NCI-H187 treated with DMSO at 0.1 percent for 48 hours (cell line): ENCODE measurements at regions not wholly inside any gene's neighbourhood (a gene's known extent, or its start where the extent isn't known, plus 50 kb on each side); places are given as distances from the start of the nearest gene placed in this dataset.

Experiments
- DNase-seq: peaks from one replicate; lab custom pipeline; 2025; lab: John Stamatoyannopoulos, UW

DNA sequence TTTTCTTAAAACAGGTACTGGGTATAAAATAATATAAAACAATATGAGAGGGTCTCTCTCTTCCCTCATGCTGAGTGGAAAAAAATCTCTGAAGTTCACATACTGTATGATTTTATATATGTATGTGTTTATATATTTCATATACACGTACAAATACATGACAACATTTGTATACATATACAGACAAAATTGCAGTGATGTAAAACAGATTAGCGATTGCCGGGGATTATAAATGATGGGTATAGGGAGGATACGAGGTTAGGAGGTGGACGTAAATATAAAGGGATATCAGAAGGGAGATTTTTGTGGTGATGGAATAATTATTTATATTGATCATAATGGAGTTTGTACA is 194.8 kb upstream of the PRSS16 start:
- DNase-seq: no peak

DNA sequence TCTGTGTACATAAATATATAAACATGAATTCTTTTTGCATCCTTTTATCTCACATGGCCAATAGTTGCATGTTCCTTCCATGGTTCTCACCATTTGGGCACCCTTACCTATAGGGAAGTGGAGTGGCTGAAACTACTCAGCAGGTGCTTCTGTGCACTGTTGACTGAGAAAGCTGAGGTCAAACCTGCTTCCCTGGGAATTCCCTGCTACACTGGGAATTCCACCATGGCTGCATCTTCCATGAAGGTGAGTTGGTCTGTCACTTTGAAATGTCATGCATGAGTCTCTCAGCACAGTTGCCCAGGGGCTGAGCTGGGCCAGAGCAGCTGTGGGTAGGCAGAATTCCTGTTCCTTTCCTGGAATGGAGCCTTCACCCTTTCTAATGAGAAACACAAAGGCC is 193.8 kb upstream of the PRSS16 start:
- DNase-seq: no peak

DNA sequence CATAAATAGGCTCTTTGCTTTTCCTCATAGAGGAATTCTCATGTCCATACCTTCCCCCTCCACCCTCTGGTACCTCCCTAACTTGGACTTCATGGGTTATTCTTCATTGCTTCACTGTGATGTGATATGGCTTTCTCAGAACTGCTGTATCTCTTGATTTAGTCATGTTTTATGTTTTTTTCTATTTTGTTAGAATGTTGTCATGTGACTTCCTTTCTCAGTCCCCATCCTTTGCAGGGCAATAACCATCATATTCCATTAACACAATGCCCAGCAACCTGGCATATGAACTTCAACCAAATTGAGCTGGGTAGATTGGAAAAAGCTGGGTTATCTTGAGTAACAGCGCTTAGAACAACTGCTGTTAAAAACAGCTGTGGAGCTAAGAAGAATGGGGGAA is 190.9 kb upstream of the PRSS16 start:
- no peak for DNase-seq

DNA sequence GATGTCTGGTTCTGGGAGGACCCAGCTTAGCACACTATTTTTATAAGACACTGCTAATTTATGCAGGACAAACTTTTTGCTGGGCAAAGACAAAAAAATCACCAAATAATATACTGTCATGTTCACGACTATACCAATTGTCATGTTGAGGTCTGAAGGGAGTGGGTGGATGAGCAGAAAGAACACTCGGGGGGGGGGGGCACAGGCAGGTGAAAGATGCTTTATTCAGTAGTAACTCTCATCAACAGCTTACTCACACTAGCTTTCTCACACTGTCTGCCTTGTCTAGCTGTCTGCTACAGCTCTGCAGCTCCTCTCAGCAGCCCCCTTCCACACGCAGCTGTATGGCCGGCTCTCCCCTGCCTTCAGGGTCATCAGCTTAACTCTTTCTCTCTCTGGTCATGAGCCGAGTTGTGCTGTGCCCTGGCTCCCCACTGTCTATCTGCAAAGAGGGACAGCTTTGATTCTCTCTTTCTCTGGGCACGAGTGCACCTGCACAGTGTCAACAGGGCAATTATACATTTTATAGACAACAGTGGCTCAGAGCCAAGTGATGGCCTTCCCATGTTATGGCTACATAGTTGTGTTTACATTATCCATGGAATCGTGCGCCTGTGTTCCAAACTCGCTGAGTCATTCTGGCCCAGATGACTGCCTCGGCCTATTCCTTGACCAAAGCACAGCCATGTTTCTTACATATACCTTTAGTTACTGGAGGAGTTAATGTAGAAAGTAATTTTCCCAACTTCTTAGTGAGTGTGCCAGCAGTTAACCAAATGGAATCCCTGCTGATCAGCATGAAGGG is 187.7 kb upstream of the PRSS16 start:
- no peak for DNase-seq

DNA sequence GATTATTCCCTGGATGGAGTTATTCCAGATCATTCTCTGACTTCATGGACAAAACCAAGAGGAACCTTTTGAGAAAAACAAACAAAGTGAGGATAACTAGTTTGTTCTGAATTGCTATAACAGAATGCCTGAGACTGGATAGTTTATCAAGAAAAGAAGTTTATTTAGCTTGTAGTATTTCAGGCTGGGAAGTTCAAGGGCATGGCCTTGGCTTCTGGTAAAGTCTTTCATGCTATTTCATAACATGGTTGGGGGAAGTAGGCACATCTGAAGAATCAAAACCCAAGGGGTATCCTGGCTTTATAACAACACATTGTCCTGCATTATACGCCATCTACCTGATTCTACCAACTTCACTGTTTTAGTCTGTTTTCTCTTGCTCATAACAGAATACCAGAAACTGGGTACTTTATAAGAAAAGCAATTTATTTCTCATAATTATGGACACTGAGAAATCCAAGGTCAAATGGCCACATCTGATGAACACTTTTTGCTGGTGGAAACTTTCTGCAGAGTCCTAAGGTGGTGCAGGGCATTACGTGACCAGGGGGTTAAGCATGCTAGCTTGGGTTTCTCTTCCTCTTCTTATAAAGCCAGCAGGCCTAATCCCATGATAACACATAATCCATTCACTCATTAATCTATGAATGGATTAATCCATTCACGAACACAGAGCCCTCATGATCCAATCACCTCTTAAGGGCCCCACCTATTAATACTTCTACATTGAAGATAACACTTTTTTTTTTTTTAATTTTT is 186.1 kb upstream of the PRSS16 start:
- no peak for DNase-seq

DNA sequence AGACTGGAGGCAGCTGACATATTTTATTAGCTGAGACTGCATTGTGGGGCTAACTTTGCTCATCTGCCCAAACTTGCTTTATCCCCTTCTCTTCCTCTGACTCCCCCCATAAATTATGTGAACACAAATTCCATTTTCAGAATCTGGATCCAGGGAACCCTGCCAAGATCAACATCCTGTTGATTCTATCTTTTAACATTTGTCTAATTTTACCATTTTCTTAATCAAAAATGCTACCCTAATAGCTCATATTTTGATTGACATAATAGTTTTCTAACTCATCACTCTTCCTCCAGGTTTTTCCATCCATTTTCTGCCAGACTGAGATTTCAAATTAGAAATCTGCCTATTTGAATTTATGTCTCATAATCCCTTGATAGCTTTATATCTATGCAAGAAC is 184.7 kb upstream of the PRSS16 start:
- DNase-seq: no peak

DNA sequence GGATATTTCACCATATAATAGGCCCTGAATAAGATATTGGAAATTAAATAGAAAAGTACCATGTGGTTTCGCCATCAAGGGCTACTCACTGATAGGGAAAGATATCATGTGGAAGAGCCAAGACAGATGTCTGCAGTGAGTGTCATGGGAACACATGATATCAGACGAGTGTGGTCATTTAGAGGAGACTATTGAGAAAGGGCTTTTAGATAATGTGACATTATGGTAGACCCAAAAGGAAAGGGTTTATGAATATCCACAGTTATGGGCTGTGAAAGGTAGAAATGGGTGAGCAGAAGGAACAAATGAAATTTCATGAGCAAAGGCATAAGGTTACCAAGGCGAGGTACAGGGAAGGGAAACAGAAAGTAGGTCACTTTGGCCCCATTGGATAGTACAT is 182.3 kb upstream of the PRSS16 start:
- no peak for DNase-seq

DNA sequence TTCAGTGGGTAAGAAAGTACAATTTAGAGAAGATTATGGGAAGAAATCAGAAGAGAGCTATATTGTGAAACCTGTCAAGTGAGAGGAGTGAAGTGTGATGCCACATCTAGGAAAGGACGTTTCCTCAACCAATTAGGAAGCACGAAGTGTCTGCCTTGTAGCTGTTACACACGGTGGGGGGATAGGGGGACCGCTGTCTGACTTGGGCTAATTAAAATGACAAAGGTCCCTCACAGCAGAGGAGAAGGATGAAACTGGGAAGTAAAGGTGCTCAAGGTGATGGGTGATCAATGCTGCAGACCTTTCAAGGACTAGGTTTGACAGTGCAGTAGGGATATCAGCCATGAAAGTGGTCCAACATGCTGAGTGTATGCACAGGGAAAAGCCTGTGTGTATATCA is 181.1 kb upstream of the PRSS16 start:
- DNase-seq: no peak

DNA sequence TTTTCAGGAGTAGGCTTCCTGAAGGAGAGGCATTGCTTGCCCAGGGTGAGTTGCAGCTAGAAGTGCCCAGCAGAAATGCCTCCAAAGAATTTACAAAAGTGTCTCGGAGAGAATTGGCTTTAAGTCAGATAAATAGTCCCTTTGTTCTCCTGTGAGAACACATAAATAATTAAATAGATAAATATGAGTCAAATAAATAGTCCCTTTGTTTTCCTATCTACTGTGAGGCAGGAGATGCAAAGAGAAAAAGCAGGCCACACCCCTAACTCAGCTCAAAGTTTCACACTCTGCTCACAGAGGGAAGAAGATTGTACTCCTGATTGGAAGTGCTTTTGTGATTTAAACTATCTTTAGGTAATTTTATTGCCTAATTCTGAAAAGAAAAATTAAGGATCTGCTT is 180.7 kb upstream of the PRSS16 start:
- DNase-seq: no peak

DNA sequence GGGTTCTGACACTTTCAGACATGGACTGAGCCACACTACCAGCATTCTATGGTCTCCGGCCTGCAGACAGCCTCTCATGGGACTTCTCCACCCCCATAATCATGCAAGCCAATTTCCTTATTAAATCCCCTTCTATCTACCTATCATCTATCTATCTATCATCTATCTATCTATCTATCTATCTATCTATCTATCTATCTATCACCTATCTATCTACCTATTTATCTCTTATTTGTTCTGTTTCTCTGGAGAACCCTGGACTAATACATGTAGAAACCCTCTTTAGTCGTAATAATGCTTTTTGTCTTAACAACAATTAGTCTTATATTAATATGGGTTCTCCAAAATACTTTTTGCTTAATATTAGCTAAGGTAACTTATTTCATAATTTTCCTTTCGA is 174.1 kb upstream of the PRSS16 start:
- no peak for DNase-seq

DNA sequence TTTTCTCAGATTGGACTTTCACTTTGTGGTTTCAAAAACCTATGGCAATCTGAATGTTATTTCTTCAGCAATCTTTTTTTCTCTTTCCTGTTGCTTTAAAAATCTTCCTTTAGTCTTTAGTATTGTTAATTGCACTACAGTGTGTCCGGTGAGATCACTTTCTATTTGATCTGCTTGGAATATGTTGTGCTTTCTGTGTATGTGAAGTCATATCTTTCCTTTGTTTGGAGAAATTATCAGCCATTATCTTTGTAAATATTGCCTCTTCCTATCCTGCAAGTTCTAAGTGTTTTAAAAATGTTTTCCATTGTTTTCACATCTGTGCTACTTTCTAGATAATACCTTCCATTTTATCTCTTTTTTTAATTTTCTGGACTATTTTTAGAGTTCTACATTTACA is 171.4 kb upstream of the PRSS16 start:
- DNase-seq: no peak

DNA sequence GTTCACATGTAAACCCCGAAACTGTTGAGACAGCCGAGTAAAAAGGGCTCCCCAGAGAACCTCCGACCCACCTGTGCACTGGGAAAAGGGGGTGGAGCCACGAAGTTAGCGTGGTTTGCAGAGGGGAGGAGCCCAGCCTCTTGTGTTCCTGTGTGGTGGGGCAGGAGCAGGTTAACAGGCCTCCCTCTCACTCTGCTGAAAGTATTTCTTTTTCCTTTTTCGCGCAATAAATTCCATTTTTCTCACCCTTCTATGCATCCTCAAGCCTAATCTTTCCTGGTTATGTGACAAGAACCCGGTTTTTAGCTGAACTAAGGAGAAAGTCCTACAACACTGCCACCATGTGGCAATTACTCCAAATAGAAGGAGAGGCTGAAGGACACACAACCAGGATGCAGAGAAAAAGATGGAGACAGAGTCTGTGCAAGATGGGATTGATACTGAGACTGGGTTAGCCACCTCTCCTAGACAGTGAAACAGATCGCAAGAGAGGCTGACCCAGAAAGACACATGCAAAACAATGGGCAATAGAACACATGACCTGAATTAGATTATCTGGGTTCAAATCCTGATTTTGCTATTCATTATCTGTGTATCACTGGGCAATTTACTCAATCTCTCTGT is 168.7 kb upstream of the PRSS16 start:
- DNase-seq: no peak

DNA sequence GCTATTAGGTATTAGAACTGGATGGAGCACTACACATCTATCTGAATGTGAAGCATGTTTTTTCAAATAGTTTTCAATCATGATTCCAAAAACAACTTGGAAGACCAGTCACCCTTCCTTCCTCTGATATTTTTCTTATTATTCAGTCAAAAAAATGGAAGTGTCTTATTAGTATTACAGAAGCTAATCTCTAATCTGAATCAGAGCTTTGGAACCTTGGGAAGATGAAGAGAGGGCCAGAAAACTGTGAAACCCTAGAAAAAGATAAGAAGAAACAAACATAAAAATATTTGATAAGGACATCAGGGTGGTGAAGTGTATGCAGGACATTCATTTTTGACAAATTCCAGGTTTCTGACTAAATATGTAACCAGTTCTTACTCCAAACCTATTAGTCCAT is 166.3 kb upstream of the PRSS16 start:
- DNase-seq: no peak

DNA sequence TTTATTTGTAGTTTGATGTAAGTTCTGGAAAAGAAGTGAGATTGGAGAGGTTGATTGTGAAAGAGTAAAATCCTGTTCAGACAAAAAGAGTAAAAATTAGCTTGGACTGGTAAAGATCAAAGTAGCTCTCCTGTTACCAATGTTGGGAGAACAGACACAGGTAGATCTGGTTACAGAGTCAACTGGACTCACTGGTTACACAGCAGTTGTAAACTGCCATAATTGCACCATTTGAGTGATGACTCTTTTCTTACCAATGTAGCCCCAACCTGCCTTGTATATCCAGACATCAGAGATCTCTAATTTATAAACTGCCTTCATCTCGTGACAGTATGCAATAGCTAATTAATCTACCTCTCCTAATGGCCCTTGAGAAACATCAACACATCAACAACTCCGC is 165.6 kb upstream of the PRSS16 start:
- no peak for DNase-seq

DNA sequence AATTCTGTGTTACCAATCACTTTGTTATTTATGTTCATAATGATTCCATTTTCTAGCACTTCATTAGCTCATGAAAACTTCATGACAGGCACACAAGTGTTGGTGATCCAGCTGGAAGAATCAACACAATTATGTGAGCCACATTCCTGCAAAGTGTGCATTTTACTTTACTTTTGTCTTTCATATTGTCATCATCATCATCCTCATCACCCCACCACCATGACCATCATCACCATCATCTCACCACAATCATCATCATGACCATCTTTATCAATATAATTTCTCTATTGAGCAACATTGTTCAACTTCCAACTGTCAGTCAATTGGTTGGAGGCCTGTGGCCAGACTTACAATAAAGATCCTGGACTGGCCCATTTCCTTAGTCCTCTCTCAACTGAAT is 159.4 kb upstream of the PRSS16 start:
- no peak for DNase-seq

DNA sequence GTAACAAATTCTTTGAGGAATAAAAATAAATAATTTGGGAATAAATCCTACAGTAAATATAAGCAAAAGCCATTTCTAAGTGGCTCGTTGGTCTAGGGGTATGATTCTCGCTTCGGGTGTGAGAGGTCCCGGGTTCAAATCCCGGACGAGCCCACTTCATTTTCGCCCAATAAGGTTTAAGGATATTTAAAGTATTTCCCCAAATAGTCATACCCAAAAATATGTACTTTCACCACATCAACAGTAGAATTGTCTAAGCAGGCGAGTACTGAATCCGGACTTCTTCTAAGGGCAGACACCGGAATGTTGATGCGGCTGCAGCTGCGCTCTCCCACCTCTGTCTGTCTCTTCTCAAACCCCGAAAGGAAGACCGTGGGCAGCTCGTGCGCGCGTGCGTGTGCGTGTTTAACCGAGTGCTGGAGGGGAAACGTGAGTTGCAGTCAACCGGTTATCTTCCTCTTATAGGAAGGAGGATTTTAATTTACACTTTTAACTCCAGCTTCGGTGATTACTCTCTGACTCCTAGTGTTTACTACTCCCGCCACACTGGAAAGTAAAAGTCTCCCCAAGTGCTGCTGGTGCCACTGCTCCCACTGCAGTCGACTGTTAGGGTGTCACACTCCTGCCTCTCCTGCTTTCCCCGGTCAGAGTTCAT is 155.7 kb upstream of the PRSS16 start:
- DNase-seq: no peak

DNA sequence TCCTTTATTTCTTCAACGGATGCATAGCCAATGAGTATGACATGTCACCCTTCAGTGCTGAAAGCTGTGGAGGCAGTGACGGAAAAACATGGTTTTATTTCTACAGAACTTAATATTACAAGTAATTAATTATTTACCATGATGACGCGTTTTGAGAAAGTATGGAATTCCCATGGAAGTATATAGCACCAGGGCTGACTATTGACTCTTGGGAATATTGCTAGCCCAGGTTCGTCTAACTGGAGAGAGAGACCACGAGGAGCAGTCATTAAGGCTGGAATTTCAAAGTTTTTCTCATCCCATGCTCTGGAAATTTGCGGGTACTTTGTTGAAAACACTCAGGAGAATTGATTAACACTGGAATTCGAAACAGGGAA is 155.2 kb upstream of the PRSS16 start:
- DNase-seq: no peak

DNA sequence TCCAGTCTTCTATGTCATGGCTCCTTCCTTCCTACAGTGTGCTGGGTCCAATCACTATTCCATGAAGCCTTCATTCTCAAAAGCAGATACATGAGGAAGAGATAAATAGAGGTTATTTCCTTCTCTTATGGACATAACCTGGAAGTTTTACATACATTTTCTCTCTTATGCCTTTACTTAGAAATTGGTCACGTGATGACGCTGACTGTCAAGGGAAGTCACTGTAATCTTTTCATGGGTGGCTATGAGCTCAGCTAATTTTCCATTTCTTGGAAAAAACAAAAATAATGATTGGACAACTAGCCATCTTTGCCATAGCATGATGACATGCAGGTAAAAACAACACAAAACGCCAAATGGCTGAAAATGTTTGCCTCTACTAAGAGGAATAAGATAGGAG is 151.6 kb upstream of the PRSS16 start:
- no peak for DNase-seq

DNA sequence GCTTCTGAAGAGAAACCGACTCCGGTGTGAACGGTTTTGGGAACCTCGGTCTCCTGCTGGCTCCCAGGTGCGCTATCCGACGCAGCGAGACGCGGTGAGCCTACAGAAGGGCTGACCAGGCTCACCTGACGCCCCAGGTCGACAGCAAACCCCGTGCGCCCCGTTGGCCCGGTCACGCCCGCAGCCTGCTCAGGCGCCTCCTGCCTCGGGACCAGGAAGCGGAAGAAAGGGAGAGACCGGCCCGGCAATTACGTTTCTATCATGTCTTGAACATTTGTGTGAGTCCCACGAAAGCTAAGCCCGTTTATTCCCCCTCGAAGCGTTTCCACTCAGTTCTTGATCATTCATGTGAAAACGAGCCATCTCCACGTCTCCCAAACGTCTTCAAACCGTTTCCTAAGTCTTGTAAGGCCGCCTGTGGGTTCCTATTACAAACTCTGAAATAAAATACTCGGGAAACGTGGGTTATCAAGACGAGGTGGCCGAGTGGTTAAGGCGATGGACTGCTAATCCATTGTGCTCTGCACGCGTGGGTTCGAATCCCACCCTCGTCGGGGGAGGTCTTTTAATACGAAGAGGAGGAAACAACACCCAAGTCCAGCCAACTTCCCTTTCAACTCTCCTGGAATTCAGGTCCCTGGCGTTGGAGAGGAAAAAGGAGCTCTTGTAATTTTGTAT is 150.5 kb upstream of the PRSS16 start:
- no peak for DNase-seq

DNA sequence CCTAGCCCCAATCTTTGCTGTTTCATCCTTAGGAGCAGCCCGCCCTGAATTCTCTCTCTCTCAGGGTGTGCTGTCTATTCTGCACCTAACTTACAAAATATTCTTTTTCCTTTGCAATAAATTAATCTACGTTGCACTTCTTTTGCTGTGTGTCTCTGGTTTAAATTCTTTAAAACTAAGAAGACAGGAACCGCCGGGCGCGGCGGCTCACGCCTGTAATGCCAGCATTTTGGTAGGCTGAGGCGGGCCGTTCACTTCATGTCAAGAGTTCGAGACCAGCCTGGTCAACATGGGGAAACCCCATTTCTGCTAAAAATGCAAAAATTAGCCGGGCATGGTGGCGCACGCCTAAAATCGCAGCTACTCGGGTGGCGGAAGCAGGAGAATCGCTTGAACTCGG is 148.5 kb upstream of the PRSS16 start:
- DNase-seq: no peak

DNA sequence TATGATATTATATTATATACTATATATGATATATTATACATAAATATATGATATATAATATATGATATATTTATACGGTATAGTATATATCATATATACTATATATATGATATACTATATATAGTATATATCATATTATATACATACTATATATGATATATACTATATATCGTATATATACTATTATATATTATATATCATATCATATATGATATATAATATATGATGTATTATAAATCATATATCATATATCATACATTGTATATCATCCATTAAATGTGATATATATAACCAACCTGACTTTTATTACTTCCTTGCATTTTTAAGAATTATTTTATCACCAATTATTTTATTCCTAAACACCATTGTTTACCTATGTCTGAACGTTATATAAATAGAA is 146.6 kb upstream of the PRSS16 start:
- DNase-seq: no peak

DNA sequence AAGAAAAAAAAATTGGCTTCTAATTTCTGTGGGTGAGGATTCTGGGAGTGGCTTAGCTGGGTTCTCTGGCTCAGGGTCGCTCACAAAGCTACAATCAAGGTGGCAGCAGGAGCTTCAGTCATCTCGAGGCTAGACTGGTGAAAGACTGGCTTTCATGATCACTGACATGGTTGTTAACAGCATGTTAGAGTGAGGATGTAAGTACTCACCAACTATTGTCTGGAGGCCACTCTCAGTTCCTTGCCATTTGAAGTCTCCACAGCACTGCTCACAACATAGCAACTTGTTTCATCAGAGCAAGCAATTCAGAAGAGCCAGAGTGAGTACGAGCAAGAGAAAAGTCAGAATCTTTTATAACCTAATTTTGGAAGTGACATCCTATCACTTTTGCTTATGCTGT is 145.7 kb upstream of the PRSS16 start:
- no peak for DNase-seq
